Neural progenitor cell (in vitro differentiated cells): ENCODE measurements at regions not wholly inside any gene's neighbourhood (a gene's known extent, or its start where the extent isn't known, plus 50 kb on each side); places are given as distances from the start of the nearest gene placed in this dataset.

Experiments used
- DNase-seq: peaks from one replicate; pipeline ENCODE4 v3.0.0-alpha.2; 2016; ENCODE audit warnings: low spot score
- H2AFZ ChIP-seq: fragments of 200-600 bp; sonication (generic); replicated peaks from 2 replicates; pipeline ENCODE4 v1.6.1; 2016; ENCODE audit warnings: antibody characterized with exemption
- H3F3A ChIP-seq: fragments of 200-600 bp; sonication (generic); 2 replicates; pipeline ENCODE4 v1.6.1; 2016; ENCODE audit warnings: antibody characterized with exemption, low read depth
- H3K27ac ChIP-seq: fragments of 200-600 bp; sonication (generic); 2 replicates; pipeline ENCODE4 v1.5.1; 2016; ENCODE audit warnings: mild to moderate bottlenecking
- H3K27me3 ChIP-seq: fragments of 200-600 bp; sonication (generic); 2 replicates; pipeline ENCODE4 v1.6.1; 2016; ENCODE audit warnings: mild to moderate bottlenecking, moderate library complexity
- H3K36me3 ChIP-seq: fragments of 200-600 bp; sonication (generic); 2 replicates; pipeline ENCODE4 v1.5.1; 2016
- H3K4me1 ChIP-seq: fragments of 200-600 bp; sonication (generic); 2 replicates; pipeline ENCODE4 v1.6.1; 2016; ENCODE audit warnings: mixed run types
- H3K4me2 ChIP-seq: fragments of 200-600 bp; sonication (generic); 2 replicates; pipeline ENCODE4 v1.6.1; 2016
- H3K4me3 ChIP-seq: fragments of 200-600 bp; sonication (generic); 2 replicates; pipeline ENCODE4 v1.5.1; 2016
- H3K79me2 ChIP-seq: fragments of 200-600 bp; sonication (generic); 2 replicates; pipeline ENCODE4 v1.6.1; 2016; ENCODE audit warnings: low read depth
- H3K9ac ChIP-seq: fragments of 200-600 bp; sonication (generic); 2 replicates; pipeline ENCODE4 v1.6.1; 2016
- H3K9me3 ChIP-seq: fragments of 200-600 bp; sonication (generic); 2 replicates; pipeline ENCODE4 v1.5.1; 2016; ENCODE audit warnings: low read depth
- H4K20me1 ChIP-seq: fragments of 200-600 bp; sonication (generic); 2 replicates; pipeline ENCODE4 v1.6.1; 2016; ENCODE audit warnings: low read depth
- H3K27ac Mint-ChIP-seq: 3 replicates; pipeline ENCODE4 v1.8.0; 2021; ENCODE audit warnings: mixed read lengths
- H3K27me3 Mint-ChIP-seq: 2 replicates; pipeline ENCODE4 v1.8.0; 2022; ENCODE audit warnings: low read depth, mild to moderate bottlenecking, inconsistent platforms, moderate library complexity, mixed read lengths; ENCODE audit not compliant: insufficient read depth
- H3K36me3 Mint-ChIP-seq: 3 replicates; pipeline ENCODE4 v1.8.0; 2021; ENCODE audit warnings: mixed read lengths
- H3K4me1 Mint-ChIP-seq: 3 replicates; pipeline ENCODE4 v1.8.0; 2021; ENCODE audit warnings: mixed read lengths
- H3K4me3 Mint-ChIP-seq: 3 replicates; pipeline ENCODE4 v1.8.0; 2021; ENCODE audit warnings: mild to moderate bottlenecking, moderate library complexity, mixed read lengths
- H3K9me3 Mint-ChIP-seq: 3 replicates; pipeline ENCODE4 v1.8.0; 2020; ENCODE audit warnings: mixed read lengths
- EZH2 ChIP-seq: fragments of 200-600 bp; sonication (generic); IDR thresholded peaks from 2 replicates; pipeline ENCODE4 v1.6.1; 2017; ENCODE audit warnings: antibody characterized with exemption, mild to moderate bottlenecking, moderate library complexity
- EZH2phosphoT487 ChIP-seq: fragments of 200-600 bp; sonication (generic); IDR thresholded peaks from 2 replicates; pipeline ENCODE4 v1.6.1; 2017; ENCODE audit warnings: antibody characterized with exemption
- TF ChIP-seq, protein P1 (sequence below): fragments of 200-600 bp; sonication (generic); IDR thresholded peaks from 2 replicates; pipeline ENCODE4 v1.5.1; 2017; ENCODE audit warnings: antibody characterized with exemption, mild to moderate bottlenecking

DNA sequence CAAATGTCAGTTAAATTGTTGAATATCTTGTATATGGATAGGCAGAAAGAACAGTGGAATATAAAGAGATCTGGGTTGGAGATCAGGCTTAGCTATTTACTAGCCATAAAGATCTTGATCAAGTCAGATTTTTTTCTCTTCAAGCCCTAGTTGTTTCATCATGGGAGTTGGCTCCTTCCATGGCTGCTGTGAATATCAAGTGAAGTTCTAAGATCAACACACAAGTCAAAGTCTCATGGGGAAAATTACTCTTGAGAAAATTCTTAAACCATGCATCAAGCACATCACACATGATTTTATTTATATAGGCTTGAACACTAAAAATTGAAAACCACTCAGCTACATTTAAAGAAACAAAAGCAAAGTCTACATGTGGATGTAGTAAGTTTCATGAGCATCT lies 79.8 kb downstream of the C1D start:
- Histone ChIP-seq H3K9ac (no peak overlapping the region), H2AFZ (no peak overlapping the region), H3K4me3 (no peak overlapping the region), H4K20me1 (no peaks in the 10 kb centered on the region), H3K27me3 (no peaks in the 10 kb centered on the region), H3K27ac (no peak overlapping the region), H3K4me2 (no peak overlapping the region), H3F3A (no peaks in the 10 kb centered on the region), H3K36me3 (no peaks in the 10 kb centered on the region), H3K9me3 (peaks cover 11% of the 10 kb centered on the region), H3K79me2 (no peaks in the 10 kb centered on the region), H3K4me1 (no peaks in the 10 kb centered on the region)
- Mint-ChIP-seq H3K36me3 (peaks cover 1% of the 10 kb centered on the region), H3K9me3 (peaks cover 6% of the 10 kb centered on the region), H3K27ac (no peak overlapping the region), H3K4me3 (no peak overlapping the region), H3K27me3 (no peaks in the 10 kb centered on the region), H3K4me1 (no peaks in the 10 kb centered on the region)
- DNase-seq, result no peak
- TF ChIP-seq EZH2phosphoT487 (no peak), EZH2 (no peak)
- TF ChIP-seq, protein P1, sequence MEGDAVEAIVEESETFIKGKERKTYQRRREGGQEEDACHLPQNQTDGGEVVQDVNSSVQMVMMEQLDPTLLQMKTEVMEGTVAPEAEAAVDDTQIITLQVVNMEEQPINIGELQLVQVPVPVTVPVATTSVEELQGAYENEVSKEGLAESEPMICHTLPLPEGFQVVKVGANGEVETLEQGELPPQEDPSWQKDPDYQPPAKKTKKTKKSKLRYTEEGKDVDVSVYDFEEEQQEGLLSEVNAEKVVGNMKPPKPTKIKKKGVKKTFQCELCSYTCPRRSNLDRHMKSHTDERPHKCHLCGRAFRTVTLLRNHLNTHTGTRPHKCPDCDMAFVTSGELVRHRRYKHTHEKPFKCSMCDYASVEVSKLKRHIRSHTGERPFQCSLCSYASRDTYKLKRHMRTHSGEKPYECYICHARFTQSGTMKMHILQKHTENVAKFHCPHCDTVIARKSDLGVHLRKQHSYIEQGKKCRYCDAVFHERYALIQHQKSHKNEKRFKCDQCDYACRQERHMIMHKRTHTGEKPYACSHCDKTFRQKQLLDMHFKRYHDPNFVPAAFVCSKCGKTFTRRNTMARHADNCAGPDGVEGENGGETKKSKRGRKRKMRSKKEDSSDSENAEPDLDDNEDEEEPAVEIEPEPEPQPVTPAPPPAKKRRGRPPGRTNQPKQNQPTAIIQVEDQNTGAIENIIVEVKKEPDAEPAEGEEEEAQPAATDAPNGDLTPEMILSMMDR, result no peak

- Mint-ChIP-seq H3K4me3 (no peak overlapping the region), H3K9me3 (peaks cover 6% of the 10 kb centered on the region), H3K27me3 (no peaks in the 10 kb centered on the region), H3K27ac (no peak overlapping the region), H3K4me1 (no peaks in the 10 kb centered on the region), H3K36me3 (peaks cover 1% of the 10 kb centered on the region)
- no peaks in the 10 kb centered on the region for H3K27me3 ChIP-seq
- TF ChIP-seq, protein P1, result no peak
- no peak for TF ChIP-seq EZH2phosphoT487
- no peak for TF ChIP-seq EZH2
- no peak overlapping the region for H2AFZ ChIP-seq
- H3K4me2 ChIP-seq, result no peak overlapping the region
- H3K9ac ChIP-seq, result no peak overlapping the region
- no peaks in the 10 kb centered on the region for H3F3A ChIP-seq
- no peak overlapping the region for H3K4me3 ChIP-seq
- no peak for DNase-seq
- H3K4me1 ChIP-seq, result no peaks in the 10 kb centered on the region
- no peak overlapping the region for H3K27ac ChIP-seq
- no peaks in the 10 kb centered on the region for H3K79me2 ChIP-seq
- peaks cover 11% of the 10 kb centered on the region for H3K9me3 ChIP-seq
- no peaks in the 10 kb centered on the region for H4K20me1 ChIP-seq
- no peaks in the 10 kb centered on the region for H3K36me3 ChIP-seq
Measured at GRCh38 chr2:67984600-67984999, 78.2 kb downstream of the C1D start.

DNA sequence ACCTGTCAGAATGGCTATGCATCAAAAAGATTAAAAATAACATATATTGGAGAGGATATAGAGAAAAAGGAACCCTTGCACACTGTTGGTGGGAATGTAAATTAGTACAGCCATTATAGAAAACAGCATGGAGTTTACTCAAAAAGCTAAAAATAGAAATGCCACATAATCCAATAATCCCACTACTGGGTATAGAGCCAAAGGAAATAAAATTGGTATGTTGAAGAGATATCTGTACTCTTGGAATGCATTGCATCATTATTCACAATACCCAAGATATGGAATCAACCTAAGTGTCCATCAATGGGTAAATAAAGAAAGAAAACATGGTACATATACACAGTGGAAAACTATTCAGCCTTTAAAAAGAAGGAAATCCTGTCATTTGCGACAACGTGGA lies 77.2 kb downstream of the C1D start:
- Mint-ChIP-seq H3K4me1 (no peaks in the 10 kb centered on the region), H3K9me3 (peaks cover 6% of the 10 kb centered on the region), H3K4me3 (no peak overlapping the region), H3K36me3 (peaks cover 1% of the 10 kb centered on the region), H3K27ac (no peak overlapping the region), H3K27me3 (no peaks in the 10 kb centered on the region)
- no peak overlapping the region for H3K4me2 ChIP-seq
- no peak overlapping the region for H2AFZ ChIP-seq
- no peak overlapping the region for H3K27ac ChIP-seq
- no peaks in the 10 kb centered on the region for H3K4me1 ChIP-seq
- H3K4me3 ChIP-seq, result no peak overlapping the region
- H3K27me3 ChIP-seq, result no peaks in the 10 kb centered on the region
- DNase-seq, result no peak
- no peaks in the 10 kb centered on the region for H3K36me3 ChIP-seq
- H4K20me1 ChIP-seq, result no peaks in the 10 kb centered on the region
- H3K9me3 ChIP-seq, result peaks cover 7% of the 10 kb centered on the region
- no peak for TF ChIP-seq EZH2phosphoT487
- TF ChIP-seq, protein P1, result no peak
- no peak for TF ChIP-seq EZH2
- H3K79me2 ChIP-seq, result no peaks in the 10 kb centered on the region
- H3F3A ChIP-seq, result no peaks in the 10 kb centered on the region
- no peak overlapping the region for H3K9ac ChIP-seq
